MCF 10A (cell line): ENCODE measurements at regions not wholly inside any gene's neighbourhood (a gene's known extent, or its start where the extent isn't known, plus 50 kb on each side); places are given as distances from the start of the nearest gene placed in this dataset.

Experiments
- BruUV-seq: library from RNA; stranded (reverse); fragments of 400-500 nt; replicated peaks from 2 replicates; lab custom pipeline; 2021; lab: Mats Ljungman, UMichigan
- CTCF ChIA-PET: fragments of 300-600 bp; sonication (Branson Sonifier 250); formaldehyde crosslinking; extraction: SDS; loops from one replicate; lab custom pipeline; 2021; ENCODE audit warnings: antibody characterized with exemption, inconsistent platforms; lab: Yijun Ruan, JAX
- POLR2A ChIA-PET: fragments of 300-600, 350-650 bp; sonication (Branson Sonifier 250); formaldehyde crosslinking; extraction: SDS; loops from one replicate; lab custom pipeline; 2020; ENCODE audit warnings: antibody characterized with exemption, inconsistent platforms; lab: Yijun Ruan, JAX
- DNase-seq: peaks from one replicate; pipeline ENCODE4 v3.0.0-alpha.2; 2018; ENCODE audit not compliant: unreplicated experiment
- H3K27ac Mint-ChIP-seq: one replicate; pipeline ENCODE4 v1.8.0; 2022; ENCODE audit warnings: mild to moderate bottlenecking, low read depth, mixed read lengths; ENCODE audit not compliant: unreplicated experiment
- H3K27me3 Mint-ChIP-seq: one replicate; pipeline ENCODE4 v1.8.0; 2022; ENCODE audit warnings: mixed read lengths; ENCODE audit not compliant: insufficient read depth, unreplicated experiment
- H3K36me3 Mint-ChIP-seq: one replicate; pipeline ENCODE4 v1.8.0; 2022; ENCODE audit warnings: mild to moderate bottlenecking, moderate library complexity, mixed read lengths; ENCODE audit not compliant: insufficient read depth, unreplicated experiment
- H3K4me1 Mint-ChIP-seq: one replicate; pipeline ENCODE4 v1.8.0; 2022; ENCODE audit warnings: mixed read lengths; ENCODE audit not compliant: insufficient read depth, unreplicated experiment
- H3K4me3 Mint-ChIP-seq: one replicate; pipeline ENCODE4 v1.8.0; 2022; ENCODE audit warnings: mild to moderate bottlenecking, moderate library complexity, mixed read lengths; ENCODE audit not compliant: unreplicated experiment
- H3K9me3 Mint-ChIP-seq: one replicate; pipeline ENCODE4 v1.8.0; 2022; ENCODE audit warnings: mixed read lengths; ENCODE audit not compliant: unreplicated experiment
- intact Hi-C: fragments of 100-400 bp; cut with micrococcal nuclease; formaldehyde crosslinking; loops from 2 replicates; pipeline ENCODE4 v1.14.1; 2022
- TF ChIP-seq, protein P1 (sequence below): fragments of 200-600 bp; IDR thresholded peaks from one replicate; pipeline ENCODE4 v1.8.0; 2022; ENCODE audit warnings: antibody characterized with exemption, mild to moderate bottlenecking; ENCODE audit not compliant: unreplicated experiment

DNA sequence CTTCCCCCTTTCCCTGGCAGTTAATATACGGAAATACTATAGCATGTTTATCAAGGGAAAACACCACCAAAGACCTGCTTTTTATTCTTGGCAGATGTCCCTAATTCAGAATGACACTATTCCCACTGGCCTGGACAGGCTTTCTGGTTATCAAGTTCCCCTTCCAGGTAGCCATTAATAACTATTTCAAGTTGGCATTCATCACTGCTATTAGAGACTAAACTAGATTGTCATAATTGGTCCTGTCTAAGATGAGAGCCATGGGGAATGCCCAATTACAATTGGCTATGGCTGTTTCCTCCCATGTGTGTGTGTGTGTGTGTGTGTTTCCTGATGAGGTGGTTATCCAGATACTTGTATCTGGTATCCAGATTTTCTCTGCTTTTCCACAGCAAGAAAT lies 608.1 kb downstream of the SQOR start:
- H3K9me3 Mint-ChIP-seq: no peaks in the 10 kb centered on the region
- no peak overlapping the region for H3K4me3 Mint-ChIP-seq
- no peak overlapping the region for H3K27ac Mint-ChIP-seq
- POLR2A ChIA-PET: no interaction called here
- no peaks in the 10 kb centered on the region for H3K36me3 Mint-ChIP-seq
- DNase-seq: no peak
- peaks cover 5% of the 10 kb centered on the region for H3K4me1 Mint-ChIP-seq
- H3K27me3 Mint-ChIP-seq: no peaks in the 10 kb centered on the region
- CTCF ChIA-PET: interaction anchor here (1.0 kb wide), 1 partner anchor 447 kb away, joined by 4 read pairs; no protein-coding TSS in a partner anchor
- TF ChIP-seq, protein P1, sequence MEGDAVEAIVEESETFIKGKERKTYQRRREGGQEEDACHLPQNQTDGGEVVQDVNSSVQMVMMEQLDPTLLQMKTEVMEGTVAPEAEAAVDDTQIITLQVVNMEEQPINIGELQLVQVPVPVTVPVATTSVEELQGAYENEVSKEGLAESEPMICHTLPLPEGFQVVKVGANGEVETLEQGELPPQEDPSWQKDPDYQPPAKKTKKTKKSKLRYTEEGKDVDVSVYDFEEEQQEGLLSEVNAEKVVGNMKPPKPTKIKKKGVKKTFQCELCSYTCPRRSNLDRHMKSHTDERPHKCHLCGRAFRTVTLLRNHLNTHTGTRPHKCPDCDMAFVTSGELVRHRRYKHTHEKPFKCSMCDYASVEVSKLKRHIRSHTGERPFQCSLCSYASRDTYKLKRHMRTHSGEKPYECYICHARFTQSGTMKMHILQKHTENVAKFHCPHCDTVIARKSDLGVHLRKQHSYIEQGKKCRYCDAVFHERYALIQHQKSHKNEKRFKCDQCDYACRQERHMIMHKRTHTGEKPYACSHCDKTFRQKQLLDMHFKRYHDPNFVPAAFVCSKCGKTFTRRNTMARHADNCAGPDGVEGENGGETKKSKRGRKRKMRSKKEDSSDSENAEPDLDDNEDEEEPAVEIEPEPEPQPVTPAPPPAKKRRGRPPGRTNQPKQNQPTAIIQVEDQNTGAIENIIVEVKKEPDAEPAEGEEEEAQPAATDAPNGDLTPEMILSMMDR: no peak
- no TSS peak for BruUV-seq
- intact Hi-C loops: no loop called here

DNA sequence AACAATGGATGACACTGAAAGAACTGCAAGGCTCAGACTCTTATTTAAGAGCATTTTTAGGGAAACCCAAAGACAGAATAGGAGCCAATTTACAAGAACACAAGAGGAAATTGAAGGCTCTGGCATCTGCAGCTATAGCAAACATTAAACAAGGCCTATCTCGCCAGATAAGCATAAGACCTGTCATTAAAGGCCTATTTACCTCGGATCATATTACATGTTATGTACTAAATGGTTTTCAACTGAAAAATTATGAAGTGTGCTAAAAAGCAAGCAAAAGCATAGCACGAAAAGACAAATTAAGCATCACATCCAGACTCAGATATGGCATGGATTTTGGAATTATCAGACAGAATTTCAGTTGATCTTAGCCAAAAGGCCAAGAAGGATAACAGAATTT lies 617.1 kb downstream of the SQOR start:
- Mint-ChIP-seq H3K4me3 (no peak overlapping the region), H3K36me3 (no peaks in the 10 kb centered on the region), H3K9me3 (no peaks in the 10 kb centered on the region), H3K4me1 (no peaks in the 10 kb centered on the region), H3K27me3 (no peaks in the 10 kb centered on the region), H3K27ac (no peak overlapping the region)
- CTCF ChIA-PET: no interaction called here
- no peak for DNase-seq
- TF ChIP-seq, protein P1: no peak
- intact Hi-C loops: no loop called here
- no TSS peak for BruUV-seq
- POLR2A ChIA-PET: no interaction called here

DNA sequence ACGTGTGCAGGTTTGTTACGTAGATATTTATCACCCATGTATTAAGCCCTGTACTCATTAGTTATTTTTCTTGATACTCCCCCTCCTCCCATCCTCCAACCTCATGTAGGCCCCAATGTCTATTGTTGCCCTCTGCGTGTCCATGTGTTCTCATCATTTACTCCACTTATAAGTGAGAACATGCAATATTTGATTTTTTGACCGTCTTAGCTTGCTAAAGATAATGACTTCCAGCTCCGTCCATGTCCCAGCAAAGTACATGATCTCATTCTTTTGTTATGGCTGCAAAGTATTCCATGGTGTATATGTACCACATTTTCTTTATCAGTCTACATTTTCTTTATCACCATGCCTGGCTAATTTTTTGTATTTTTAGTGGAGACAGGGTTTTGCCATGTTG lies 623.2 kb downstream of the SQOR start:
- Mint-ChIP-seq H3K4me3 (no peak overlapping the region), H3K27me3 (no peaks in the 10 kb centered on the region), H3K27ac (no peak overlapping the region), H3K36me3 (no peaks in the 10 kb centered on the region), H3K4me1 (no peaks in the 10 kb centered on the region), H3K9me3 (no peaks in the 10 kb centered on the region)
- intact Hi-C loops: no loop called here
- BruUV-seq: no TSS peak
- DNase-seq: no peak
- CTCF ChIA-PET: interaction anchor here (0.7 kb wide), 2 partner anchors 119 to 246 kb away, joined by 3 to 4 read pairs; no protein-coding TSS in a partner anchor
- TF ChIP-seq, protein P1: no peak
- POLR2A ChIA-PET: no interaction called here

DNA sequence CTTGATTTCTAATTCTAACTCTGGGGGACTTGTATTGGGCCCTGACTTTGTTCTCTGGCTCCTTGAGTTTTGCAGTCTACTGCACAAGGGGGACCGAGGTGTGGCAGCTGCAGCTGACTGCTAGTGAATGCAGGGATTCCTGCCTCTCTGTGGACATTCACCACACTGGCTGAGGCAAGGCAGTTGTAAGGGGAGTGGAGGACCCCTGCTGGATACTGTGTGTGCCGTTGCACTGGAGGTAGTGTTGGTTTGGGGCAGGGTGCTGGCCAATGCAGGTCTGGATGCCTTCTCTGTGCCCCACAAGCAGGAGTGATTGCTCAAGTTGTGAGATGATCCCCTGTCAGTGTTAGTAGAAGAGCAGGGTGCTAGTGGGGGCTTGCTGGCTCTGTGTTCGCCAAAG lies 626.1 kb downstream of the SQOR start:
- ChIA-PET POLR2A (no interaction called here), CTCF (interaction anchor here (0.9 kb wide), 1 partner anchor 10 kb away, joined by 5 read pairs; no protein-coding TSS in a partner anchor)
- BruUV-seq: no TSS peak
- H3K36me3 Mint-ChIP-seq: no peaks in the 10 kb centered on the region
- H3K27ac Mint-ChIP-seq: no peak overlapping the region
- TF ChIP-seq, protein P1: no peak
- H3K4me3 Mint-ChIP-seq: no peak overlapping the region
- intact Hi-C loops: no loop called here
- DNase-seq: no peak
- H3K9me3 Mint-ChIP-seq: no peaks in the 10 kb centered on the region
- H3K27me3 Mint-ChIP-seq: no peaks in the 10 kb centered on the region
- no peaks in the 10 kb centered on the region for H3K4me1 Mint-ChIP-seq
